H9 (cell line): ENCODE measurements at regions not wholly inside any gene's neighbourhood (a gene's known extent, or its start where the extent isn't known, plus 50 kb on each side); places are given as distances from the start of the nearest gene placed in this dataset.

Experiments
- DNase-seq: peaks from one replicate; pipeline ENCODE4 v3.0.0-alpha.2; 2017
- H2AFZ ChIP-seq: one replicate; pipeline ENCODE4 v1.6.1; 2013; ENCODE audit warnings: mild to moderate bottlenecking, low read length, control low read depth, moderate library complexity
- H2AK5ac ChIP-seq: 2 replicates; pipeline ENCODE4 v1.6.1; 2013; ENCODE audit warnings: low read length, control low read depth, mixed read lengths; ENCODE audit not compliant: insufficient read length
- H2BK120ac ChIP-seq: one replicate; pipeline ENCODE4 v1.6.1; 2013; ENCODE audit warnings: low read depth, mild to moderate bottlenecking, low read length, control low read depth, inconsistent platforms; ENCODE audit not compliant: poor library complexity, severe bottlenecking
- H2BK12ac ChIP-seq: 2 replicates; pipeline ENCODE4 v1.6.1; 2013; ENCODE audit warnings: low read length, control low read depth, mixed read lengths, low read depth; ENCODE audit not compliant: insufficient read length
- H2BK15ac ChIP-seq: 2 replicates; pipeline ENCODE4 v1.6.1; 2013; ENCODE audit warnings: low read depth, low read length, control low read depth
- H2BK20ac ChIP-seq: one replicate; pipeline ENCODE4 v1.6.1; 2013; ENCODE audit warnings: low read depth, mild to moderate bottlenecking, low read length, control low read depth, inconsistent platforms; ENCODE audit not compliant: poor library complexity, severe bottlenecking
- H2BK5ac ChIP-seq: 2 replicates; pipeline ENCODE4 v1.6.1; 2013; ENCODE audit warnings: low read length, control low read depth, mixed read lengths; ENCODE audit not compliant: insufficient read length
- H3K14ac ChIP-seq: 2 replicates; pipeline ENCODE4 v1.6.1; 2013; ENCODE audit warnings: low read length, control low read depth; ENCODE audit not compliant: insufficient read depth
- H3K18ac ChIP-seq: 2 replicates; pipeline ENCODE4 v1.6.1; 2013; ENCODE audit warnings: low read depth, mild to moderate bottlenecking, mixed read lengths, low read length, control low read depth; ENCODE audit not compliant: insufficient read length
- H3K23ac ChIP-seq: 2 replicates; pipeline ENCODE4 v1.6.1; 2013; ENCODE audit warnings: low read length, control low read depth, mixed read lengths, low read depth; ENCODE audit not compliant: insufficient read length
- H3K23me2 ChIP-seq: 2 replicates; pipeline ENCODE4 v1.6.1; 2013; ENCODE audit warnings: low read depth, mild to moderate bottlenecking, mixed read lengths, low read length, control low read depth; ENCODE audit not compliant: insufficient read length, poor library complexity, severe bottlenecking
- H3K27ac ChIP-seq: 2 replicates; pipeline ENCODE4 v1.5.1; 2013; ENCODE audit warnings: low read length, control low read depth, mixed read lengths, low read depth; ENCODE audit not compliant: insufficient read length
- H3K27me3 ChIP-seq: 2 replicates; pipeline ENCODE4 v1.6.1; 2013; ENCODE audit warnings: low read length, control low read depth, inconsistent platforms; ENCODE audit not compliant: insufficient read depth
- H3K4ac ChIP-seq: 2 replicates; pipeline ENCODE4 v1.6.1; 2013; ENCODE audit warnings: low read depth, mild to moderate bottlenecking, control low read depth, inconsistent platforms, low read length, moderate library complexity
- H3K4me1 ChIP-seq: 2 replicates; pipeline ENCODE4 v1.6.1; 2013; ENCODE audit warnings: low read length, control low read depth, inconsistent platforms; ENCODE audit not compliant: insufficient read depth
- H3K4me2 ChIP-seq: 2 replicates; pipeline ENCODE4 v1.6.1; 2013; ENCODE audit warnings: low read length, control low read depth, mixed read lengths; ENCODE audit not compliant: insufficient read length, insufficient read depth
- H3K56ac ChIP-seq: 2 replicates; pipeline ENCODE4 v1.6.1; 2013; ENCODE audit warnings: low read depth, mild to moderate bottlenecking, mixed read lengths, low read length, control low read depth; ENCODE audit not compliant: insufficient read length
- H3K79me1 ChIP-seq: 2 replicates; pipeline ENCODE4 v1.6.1; 2013; ENCODE audit warnings: low read depth, mild to moderate bottlenecking, moderate library complexity, low read length, control low read depth, inconsistent platforms; ENCODE audit not compliant: insufficient read depth, poor library complexity, severe bottlenecking
- H3K79me2 ChIP-seq: 2 replicates; pipeline ENCODE4 v1.6.1; 2013; ENCODE audit warnings: low read length, control low read depth, inconsistent platforms; ENCODE audit not compliant: insufficient read depth
- H3K9ac ChIP-seq: 2 replicates; pipeline ENCODE4 v1.6.1; 2013; ENCODE audit warnings: low read length, control low read depth, mixed read lengths; ENCODE audit not compliant: insufficient read length; ENCODE audit errors: extremely low read depth
- H3K9me3 ChIP-seq: one replicate; pipeline ENCODE4 v1.6.1; 2013; ENCODE audit warnings: low read depth, low read length, inconsistent platforms; ENCODE audit not compliant: control insufficient read depth
- H3T11ph ChIP-seq: one replicate; pipeline ENCODE4 v1.6.1; 2013; ENCODE audit warnings: mild to moderate bottlenecking, low read length, control low read depth, inconsistent platforms
- H4K20me1 ChIP-seq: one replicate; pipeline ENCODE4 v1.6.1; 2013; ENCODE audit not compliant: control insufficient read depth, insufficient read length, insufficient read depth
- H4K5ac ChIP-seq: 2 replicates; pipeline ENCODE4 v1.6.1; 2013; ENCODE audit warnings: low read depth, mild to moderate bottlenecking, mixed read lengths, low read length, control low read depth; ENCODE audit not compliant: insufficient read length
- H4K8ac ChIP-seq: replicated peaks from 2 replicates; pipeline ENCODE4 v1.6.1; 2013; ENCODE audit warnings: low read length, control low read depth, mixed read lengths, low read depth; ENCODE audit not compliant: insufficient read length
- H4K91ac ChIP-seq: 2 replicates; pipeline ENCODE4 v1.6.1; 2013; ENCODE audit warnings: low read depth, mild to moderate bottlenecking, moderate library complexity, mixed read lengths, low read length, control low read depth; ENCODE audit not compliant: insufficient read length
- H3K27ac Mint-ChIP-seq, 3 experiments: 2 replicates in 2 of 3; 3 replicates in 1 of 3; pipeline ENCODE4 v1.8.0; 2020 to 2021; ENCODE audit warnings: mixed read lengths in 3 of 3, mild to moderate bottlenecking in 1 of 3, moderate library complexity in 1 of 3
- H3K27me3 Mint-ChIP-seq: 2 replicates; pipeline ENCODE4 v1.8.0; 2021; ENCODE audit warnings: low read depth, mild to moderate bottlenecking, moderate library complexity, mixed read lengths
- H3K36me3 Mint-ChIP-seq, 3 experiments: 2 replicates in 2 of 3; 3 replicates in 1 of 3; pipeline ENCODE4 v1.8.0; 2020 to 2021; ENCODE audit warnings: low read depth in 3 of 3, mixed read lengths in 3 of 3; ENCODE audit not compliant: insufficient read depth in 1 of 3
- H3K4me1 Mint-ChIP-seq, 2 experiments: 2 replicates each; pipeline ENCODE4 v1.8.0; 2020; ENCODE audit warnings: mixed read lengths in 2 of 2
- H3K4me3 Mint-ChIP-seq, 2 experiments: 2 replicates in 1 of 2; 3 replicates in 1 of 2; pipeline ENCODE4 v1.8.0; 2020 to 2021; ENCODE audit warnings: mild to moderate bottlenecking in 2 of 2, mixed read lengths in 2 of 2, moderate library complexity in 1 of 2
- H3K9me3 Mint-ChIP-seq, 2 experiments: 2 replicates in 1 of 2; 3 replicates in 1 of 2; pipeline ENCODE4 v1.8.0; 2020; ENCODE audit warnings: mild to moderate bottlenecking in 2 of 2, mixed read lengths in 2 of 2, moderate library complexity in 1 of 2
- CTCF ChIP-seq: fragments of 200-600 bp; sonication (generic); conservative IDR thresholded peaks from 3 replicates; pipeline ENCODE4 v1.8.0; 2021; ENCODE audit warnings: antibody characterized with exemption, mild to moderate bottlenecking
- WGBS: extraction: QIAGEN DNeasy Blood & Tissue Kit; methylation state at CpG from one replicate; pipeline ENCODE4 v1.1.7; 2013; ENCODE audit warnings: missing lambda C conversion rate, low lambda C conversion rate, mixed read lengths; ENCODE audit not compliant: insufficient read length; ENCODE audit errors: extremely low coverage; 5-methylcytosine and 5-hydroxymethylcytosine counted together

GRCh38 chr7:66539902-66540375 is 88.7 kb upstream of the KCTD7 start:
- Histone ChIP-seq H2BK120ac (no peak overlapping the region), H4K8ac (no peak overlapping the region), H3K4ac (no peak overlapping the region), H3K79me2 (no peaks in the 10 kb centered on the region), H3K18ac (no peak overlapping the region), H4K5ac (no peak overlapping the region), H4K20me1 (no peaks in the 10 kb centered on the region), H2BK20ac (no peak overlapping the region), H2BK12ac (no peak overlapping the region), H3K23me2 (no peaks in the 10 kb centered on the region), H3K4me2 (no peak overlapping the region), H2AFZ (no peak overlapping the region), H3K23ac (no peak overlapping the region), H3K9me3 (no peaks in the 10 kb centered on the region), H3K27me3 (no peaks in the 10 kb centered on the region), H3K14ac (no peak overlapping the region), H2AK5ac (no peak overlapping the region), H3T11ph (no peak overlapping the region), H3K56ac (no peak overlapping the region), H4K91ac (no peak overlapping the region), H3K4me1 (no peaks in the 10 kb centered on the region; the same call in 1 of the 2 replicates), H3K9ac (no peak overlapping the region), H3K79me1 (no peaks in the 10 kb centered on the region), H3K27ac (no peak overlapping the region), H2BK5ac (no peak overlapping the region), H2BK15ac (no peak overlapping the region)
- H3K4me3 Mint-ChIP-seq = no peak overlapping the region
- no peaks in the 10 kb centered on the region for H3K27me3 Mint-ChIP-seq
- H3K36me3 Mint-ChIP-seq = peaks cover 0 to 11% (median 0%) of the 10 kb centered on the region in 3 experiments; a peak in 3 of 7 replicates
- peaks cover 16% of the 10 kb centered on the region in 2 experiments for H3K4me1 Mint-ChIP-seq
- H3K9me3 Mint-ChIP-seq = no peaks in the 10 kb centered on the region
- no CpG with 5 or more reads among the region's 8 CpGs for WGBS
- no peak for TF ChIP-seq CTCF
- peak overlapping the region; percentile 28 to 94 (median 62); a peak in 5 of 7 replicates for H3K27ac Mint-ChIP-seq
- DNase-seq = no peak
